GM12892 (cell line): ENCODE measurements at regions not wholly inside any gene's neighbourhood (a gene's known extent, or its start where the extent isn't known, plus 50 kb on each side); places are given as distances from the start of the nearest gene placed in this dataset.

ENCODE experiments used
- DNase-seq: peaks from one replicate; pipeline ENCODE4 v3.0.0; 2011; ENCODE audit not compliant: insufficient read length
- FAIRE-seq: peaks from 2 replicates; lab custom pipeline; 2011; peaks lifted over from hg19 to GRCh38; lab: Jason Lieb, UNC
- POLR2A ChIP-seq: IDR thresholded peaks from 2 replicates; pipeline ENCODE4 v1.6.1; 2011; ENCODE audit warnings: low read depth, low read length, control low read depth
- POLR2AphosphoS5 ChIP-seq: IDR thresholded peaks from 2 replicates; pipeline ENCODE4 v1.6.1; 2011; ENCODE audit warnings: low read depth, low read length, control low read depth
- TAF1 ChIP-seq: IDR thresholded peaks from 2 replicates; pipeline ENCODE4 v1.6.1; 2011; ENCODE audit warnings: low read depth, mild to moderate bottlenecking, control low read depth, low read length, borderline replicate concordance

- DNase-seq (no peak), FAIRE-seq (no peak)
- no peak for TF ChIP-seq TAF1
- TF ChIP-seq POLR2AphosphoS5, result no peak
- TF ChIP-seq POLR2A, result no peak
Observed at GRCh38 chr9:12054235-12054634, 639.0 kb upstream of the TYRP1 start.

- no peak for FAIRE-seq
- DNase-seq, result no peak
- TF ChIP-seq TAF1 (no peak), POLR2A (no peak), POLR2AphosphoS5 (no peak)
Observed at GRCh38 chr9:12056874-12057273, 636.3 kb upstream of the TYRP1 start.

- TF ChIP-seq POLR2A (no peak), TAF1 (no peak), POLR2AphosphoS5 (no peak)
- FAIRE-seq (no peak), DNase-seq (no peak)
Observed at GRCh38 chr9:12060067-12060466, 633.1 kb upstream of the TYRP1 start.

- TF ChIP-seq POLR2AphosphoS5 (no peak), POLR2A (no peak), TAF1 (no peak)
Observed at GRCh38 chr9:12060811-12061210, 632.4 kb upstream of the TYRP1 start.

GRCh38 chr9:12065050-12065449, 628.1 kb upstream of the TYRP1 start:
- TF ChIP-seq POLR2A (no peak), POLR2AphosphoS5 (no peak), TAF1 (no peak)
- no peak for DNase-seq
- no peak for FAIRE-seq

More at GRCh38 chr9:12060811-12061210, 632.4 kb upstream of the TYRP1 start:
- no peak for FAIRE-seq
- no peak for DNase-seq

- DNase-seq, result no peak
- no peak for FAIRE-seq
- TF ChIP-seq POLR2A (no peak), POLR2AphosphoS5 (no peak), TAF1 (no peak)
Observed at GRCh38 chr9:12065686-12066085, 627.5 kb upstream of the TYRP1 start.

GRCh38 chr9:12066455-12067035, 626.6 kb upstream of the TYRP1 start:
- TF ChIP-seq POLR2A, result no peak
- no peak for TF ChIP-seq TAF1
- TF ChIP-seq POLR2AphosphoS5, result no peak
- DNase-seq (no peak), FAIRE-seq (no peak)

- no peak for FAIRE-seq
- DNase-seq, result no peak
- TF ChIP-seq POLR2A, result no peak
- TF ChIP-seq POLR2AphosphoS5, result no peak
- TF ChIP-seq TAF1, result no peak
Observed at GRCh38 chr9:12069366-12069765, 623.8 kb upstream of the TYRP1 start.

GRCh38 chr9:12085399-12085798, 607.8 kb upstream of the TYRP1 start:
- DNase-seq (no peak), FAIRE-seq (no peak)
- TF ChIP-seq TAF1 (no peak), POLR2A (no peak), POLR2AphosphoS5 (no peak)

GRCh38 chr9:12091865-12092527, 601.2 kb upstream of the TYRP1 start:
- DNase-seq (no peak), FAIRE-seq (no peak)
- TF ChIP-seq POLR2A (no peak), TAF1 (no peak), POLR2AphosphoS5 (no peak)

GRCh38 chr9:12094046-12094445, 599.1 kb upstream of the TYRP1 start:
- DNase-seq (no peak), FAIRE-seq (no peak)
- no peak for TF ChIP-seq POLR2AphosphoS5
- no peak for TF ChIP-seq POLR2A
- no peak for TF ChIP-seq TAF1

- no peak for TF ChIP-seq POLR2AphosphoS5
- no peak for TF ChIP-seq TAF1
- TF ChIP-seq POLR2A, result no peak
- FAIRE-seq (no peak), DNase-seq (no peak)
Observed at GRCh38 chr9:12095931-12096330, 597.3 kb upstream of the TYRP1 start.
